ENCODE measurements at regions not wholly inside any gene's neighbourhood (a gene's known extent, or its start where the extent isn't known, plus 50 kb on each side); places are given as distances from the start of the nearest gene placed in this dataset.

GRCh38 chr2:200208041-200208440, 98.5 kb upstream of the SPATS2L start:
- no peaks in the 10 kb centered on the region for H3F3A ChIP-seq (ENCODE audit: insufficient read depth, low read length, poor library complexity, severe bottlenecking)
- H3K27me3 ChIP-seq (ENCODE audit: insufficient read depth, low read depth, low read length): no peaks in the 10 kb centered on the region
- no peaks in the 10 kb centered on the region for H3K9me3 ChIP-seq (ENCODE audit: low read length)
- no peak overlapping the region for H3K27ac ChIP-seq (ENCODE audit: low read length)
- no peak for TF ChIP-seq SMC3 (conservative IDR thresholded peaks at IDR 0.05; ENCODE audit: poor library complexity)
- no peak for TF ChIP-seq POLR2AphosphoS5 (IDR thresholded peaks at IDR 0.05)
- no peak for TF ChIP-seq CTCF (IDR thresholded peaks at IDR 0.05; ENCODE audit: poor library complexity, severe bottlenecking)
- TF ChIP-seq REST (IDR thresholded peaks at IDR 0.05; ENCODE audit: borderline replicate concordance): no peak
- TF ChIP-seq MXI1 (conservative IDR thresholded peaks at IDR 0.05; ENCODE audit: poor library complexity, severe bottlenecking): no peak
- TF ChIP-seq RAD21 (conservative IDR thresholded peaks at IDR 0.05): no peak
- no peaks in the 10 kb centered on the region for H3K36me3 ChIP-seq (ENCODE audit: insufficient read depth, low read length)
- H3K4me2 ChIP-seq (ENCODE audit: low read length): no peak overlapping the region
- no peak overlapping the region for H3K9ac ChIP-seq (ENCODE audit: low read length)
- H4K20me1 ChIP-seq (ENCODE audit: insufficient read depth): no peaks in the 10 kb centered on the region
- no peak overlapping the region for H3K4me3 ChIP-seq (ENCODE audit: low read length)
- no peaks in the 10 kb centered on the region for H3K79me2 ChIP-seq (replicated peaks; ENCODE audit: insufficient read depth, low read length)
- no peak overlapping the region for H2AFZ ChIP-seq (ENCODE audit: low read depth, low read length)
- H3K9me2 ChIP-seq (ENCODE audit: insufficient read depth, low read length): no peaks in the 10 kb centered on the region

- TF ChIP-seq POLR2AphosphoS5 (IDR thresholded peaks at IDR 0.05) (no peak), RAD21 (conservative IDR thresholded peaks at IDR 0.05) (no peak), MXI1 (conservative IDR thresholded peaks at IDR 0.05; ENCODE audit: poor library complexity, severe bottlenecking) (no peak), EP300 (conservative IDR thresholded peaks at IDR 0.05; ENCODE audit: poor library complexity, severe bottlenecking) (no peak), REST (IDR thresholded peaks at IDR 0.05; ENCODE audit: borderline replicate concordance) (no peak), SMC3 (conservative IDR thresholded peaks at IDR 0.05; ENCODE audit: poor library complexity) (no peak), EZH2 (IDR thresholded peaks at IDR 0.05; ENCODE audit: borderline replicate concordance, insufficient read depth, low read length, poor library complexity, severe bottlenecking) (no peak), CTCF (IDR thresholded peaks at IDR 0.05; ENCODE audit: poor library complexity, severe bottlenecking) (no peak), TAF1 (IDR thresholded peaks at IDR 0.05; ENCODE audit: low read depth) (no peak)
- H3K79me2 ChIP-seq (replicated peaks; ENCODE audit: insufficient read depth, low read length): no peaks in the 10 kb centered on the region
Measured at GRCh38 chr2:200209030-200209429, 97.5 kb upstream of the SPATS2L start.

More at GRCh38 chr2:200209030-200209429, 97.5 kb upstream of the SPATS2L start:
- Histone ChIP-seq H3K27me3 (ENCODE audit: insufficient read depth, low read depth, low read length) (no peaks in the 10 kb centered on the region), H2AFZ (ENCODE audit: low read depth, low read length) (no peak overlapping the region), H3K27ac (ENCODE audit: low read length) (no peak overlapping the region), H4K20me1 (ENCODE audit: insufficient read depth) (no peaks in the 10 kb centered on the region), H3K9me2 (ENCODE audit: insufficient read depth, low read length) (no peaks in the 10 kb centered on the region), H3F3A (ENCODE audit: insufficient read depth, low read length, poor library complexity, severe bottlenecking) (no peaks in the 10 kb centered on the region), H3K36me3 (ENCODE audit: insufficient read depth, low read length) (no peaks in the 10 kb centered on the region), H3K4me2 (ENCODE audit: low read length) (no peak overlapping the region), H3K9me3 (ENCODE audit: low read length) (no peaks in the 10 kb centered on the region), H3K4me3 (ENCODE audit: low read length) (no peak overlapping the region), H3K9ac (ENCODE audit: low read length) (no peak overlapping the region)

Measured in neural cell (in vitro differentiated cells).